Right renal cortex interstitium (tissue), 3 donors: ENCODE measurements at regions not wholly inside any gene's neighbourhood (a gene's known extent, or its start where the extent isn't known, plus 50 kb on each side); places are given as distances from the start of the nearest gene placed in this dataset.
"Not testable (repeated sequence)": the region's sequence is repeated elsewhere in the genome, so short reads cannot be mapped to it uniquely, and the experiment has no call there.

ENCODE experiments used
- DNase-seq, 3 donors: peaks; one replicate each; pipeline ENCODE4 v3.0.0-alpha.2; 2013; ENCODE audit warnings: low read depth in 3 of 3, low spot score in 2 of 3

GRCh38 chr5:134471858-134472449 lies 53.5 kb upstream of the JADE2 start:
- not testable (repeated sequence) for DNase-seq

DNA sequence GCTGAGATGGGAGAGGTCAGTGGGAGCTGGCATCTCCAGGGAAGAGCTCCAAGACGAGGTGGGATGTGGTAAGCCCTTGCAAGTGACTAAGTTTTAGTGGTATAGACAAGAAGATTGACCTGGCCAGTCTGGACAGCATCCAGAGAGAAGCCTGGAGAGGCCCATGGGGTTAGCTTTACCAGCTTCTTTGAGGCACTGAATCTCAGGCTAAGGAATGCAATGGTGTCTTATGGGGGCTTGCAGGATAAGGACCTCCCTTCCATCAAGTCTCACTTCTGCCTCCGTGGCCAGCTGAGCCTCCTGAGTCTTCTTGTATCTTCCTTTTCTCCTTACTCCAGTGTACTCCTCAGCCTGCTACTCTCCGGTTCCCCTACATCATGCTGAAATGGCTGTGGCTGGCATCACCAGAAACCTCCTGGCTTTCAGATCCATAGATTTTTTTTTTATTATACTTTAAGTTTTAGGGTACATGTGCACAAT lies 56.5 kb upstream of the JADE2 start:
- DNase-seq: no peak

- DNase-seq: no peak
Measured at GRCh38 chr5:134467231-134467630, 55.5 kb upstream of the CDKN2AIPNL start.

GRCh38 chr5:134466241-134467069 lies 54.8 kb upstream of the CDKN2AIPNL start:
- DNase-seq: no peak

GRCh38 chr5:134465816-134466240 lies 54.1 kb upstream of the CDKN2AIPNL start:
- peak in 1 of 3 donors; percentile 36 for DNase-seq

DNA sequence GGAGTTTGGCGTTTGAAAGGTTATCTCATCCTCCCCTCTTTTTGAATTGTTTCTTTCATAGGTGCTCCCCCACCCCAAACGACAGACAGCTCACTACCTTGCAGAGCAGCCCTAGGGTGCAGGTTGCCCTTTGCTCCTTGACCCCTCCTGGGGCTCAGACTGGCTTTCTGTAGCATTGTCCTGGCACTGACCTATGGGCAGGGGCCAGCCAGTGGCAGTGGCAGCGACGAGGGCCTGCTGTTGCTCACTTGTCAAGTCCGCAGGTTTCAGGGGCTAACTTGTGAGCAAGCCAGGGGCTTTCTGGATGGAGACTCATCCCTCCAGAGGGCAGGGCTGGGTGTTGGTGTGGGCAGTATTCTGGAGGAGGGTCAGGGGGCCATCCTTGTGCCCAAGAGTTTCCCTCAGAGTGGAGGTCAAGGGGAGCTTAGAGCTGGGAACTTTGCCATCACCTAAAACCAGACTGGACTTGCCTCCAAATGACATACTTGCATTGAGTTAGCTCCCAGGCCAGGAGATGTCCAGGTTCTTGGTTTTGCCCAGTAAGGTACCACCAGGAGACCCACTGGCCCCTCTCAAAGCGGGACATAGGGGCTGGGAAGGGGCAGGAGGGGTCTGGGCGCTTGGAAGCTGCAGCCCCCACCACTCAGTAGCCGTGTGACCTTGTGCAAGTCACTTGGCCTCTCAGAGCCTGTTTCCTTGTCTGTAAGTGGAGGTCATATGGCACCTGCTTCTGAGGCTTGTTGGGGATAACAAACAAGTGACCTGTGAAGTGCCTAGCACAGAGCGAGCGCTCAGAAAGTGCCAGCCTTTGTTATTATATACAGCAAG lies 53.5 kb upstream of the CDKN2AIPNL start:
- no peak for DNase-seq

GRCh38 chr5:134463991-134464760 lies 52.5 kb upstream of the CDKN2AIPNL start:
- DNase-seq: no peak

DNA sequence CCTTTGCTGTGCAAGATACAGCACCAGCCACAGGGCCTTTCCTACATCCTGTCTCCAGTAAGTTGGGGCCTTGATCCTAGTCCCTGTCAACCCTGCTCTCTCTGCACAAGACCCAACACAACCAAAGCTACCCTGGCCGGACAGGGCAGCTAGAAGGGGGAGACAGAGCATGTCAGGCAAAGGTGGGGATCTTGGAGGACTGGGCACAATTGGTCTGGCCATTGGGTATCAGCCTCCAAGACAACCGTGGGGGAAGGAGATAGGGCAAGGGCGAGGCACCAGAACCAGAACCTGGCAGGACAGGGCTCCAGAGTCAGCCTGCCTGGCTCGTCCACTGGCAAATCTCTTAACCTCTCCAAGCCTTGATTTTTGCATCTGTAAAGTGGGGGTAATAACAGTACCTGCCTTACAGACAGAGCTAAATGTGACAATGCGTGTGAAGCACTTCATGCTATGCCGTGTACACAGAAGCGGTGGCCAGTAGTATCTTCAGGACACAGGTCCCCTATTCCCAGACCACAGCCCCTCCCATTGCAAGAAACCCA lies 51.6 kb upstream of the CDKN2AIPNL start:
- DNase-seq: no peak

DNA sequence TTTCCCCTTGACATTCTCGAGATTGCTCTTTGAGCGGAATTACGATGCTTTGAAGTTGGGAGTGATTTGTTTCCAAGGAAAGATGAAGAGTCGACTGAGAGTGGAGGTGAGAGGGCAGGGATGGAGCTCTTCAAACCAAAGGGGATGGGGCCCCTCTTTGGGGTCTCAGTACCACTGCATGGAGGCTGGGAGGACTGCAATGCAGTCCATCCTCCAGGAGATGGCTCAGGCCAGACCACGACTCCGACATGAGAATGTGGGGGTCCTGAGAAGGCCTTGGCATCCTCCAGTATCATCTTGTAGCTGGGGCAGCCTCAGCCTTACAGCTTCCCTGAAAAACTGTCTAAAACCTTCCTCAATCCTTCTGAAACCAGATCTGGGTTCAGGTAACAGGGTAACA lies 51.1 kb upstream of the CDKN2AIPNL start:
- no peak for DNase-seq

DNA sequence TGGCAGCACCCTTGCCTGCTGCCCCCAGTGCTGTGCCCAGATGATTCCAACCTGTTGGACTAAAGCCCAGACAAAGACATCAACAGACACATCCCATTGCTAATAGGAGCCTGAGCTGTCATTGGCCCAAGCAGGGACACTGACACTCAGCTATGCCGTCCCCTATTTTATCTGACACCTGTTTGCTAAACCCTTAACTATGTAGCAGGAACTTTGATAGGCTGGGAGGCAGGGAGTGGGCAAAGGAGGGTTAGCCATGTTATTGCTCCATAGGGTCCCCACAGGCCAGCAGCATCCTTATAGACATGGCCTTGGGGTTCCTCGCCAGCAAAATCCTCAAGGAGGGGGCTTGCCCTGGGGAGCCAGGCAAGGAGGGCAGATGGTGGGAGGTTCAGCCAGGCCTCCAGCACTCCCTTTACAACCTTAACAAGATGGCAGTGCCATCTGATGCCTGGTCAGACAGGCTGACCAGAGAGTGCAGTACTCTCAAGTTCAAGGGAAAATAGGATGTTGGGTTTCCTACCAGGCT lies 50.4 kb upstream of the CDKN2AIPNL start:
- DNase-seq: no peak
